Activated B cell treated with CpG ODN at 0.5 μM for 24 hours (primary cell): ENCODE measurements at regions not wholly inside any gene's neighbourhood (a gene's known extent, or its start where the extent isn't known, plus 50 kb on each side); places are given as distances from the start of the nearest gene placed in this dataset.

Source experiments
- ATAC-seq: fragments of 200-7000 bp; cut with Tn5 transposase; one replicate; pipeline ENCODE4 v1.10.0; 2021; ENCODE audit warnings: low read depth, mild to moderate bottlenecking, moderate library complexity
- CTCF ChIA-PET: fragments of 350-600 bp; sonication (Branson Sonifier 250); formaldehyde crosslinking; loops from one replicate; lab custom pipeline; 2021; ENCODE audit warnings: antibody characterized with exemption; lab: Charles Lee
- POLR2A ChIA-PET: fragments of 350-600 bp; sonication (Branson Sonifier 250); formaldehyde crosslinking; loops from one replicate; lab custom pipeline; 2021; ENCODE audit warnings: antibody characterized with exemption; lab: Charles Lee
- DNase-seq: peaks from one replicate; pipeline ENCODE4 v3.0.0; 2022
- H3K27ac Mint-ChIP-seq: one replicate; pipeline ENCODE4 v1.8.0; 2020; ENCODE audit warnings: mixed read lengths
- H3K27me3 Mint-ChIP-seq: one replicate; pipeline ENCODE4 v1.8.0; 2021; ENCODE audit warnings: mixed read lengths
- H3K36me3 Mint-ChIP-seq: one replicate; pipeline ENCODE4 v1.8.0; 2021; ENCODE audit warnings: low read depth, mixed read lengths
- H3K4me1 Mint-ChIP-seq: one replicate; pipeline ENCODE4 v1.8.0; 2021; ENCODE audit warnings: mixed read lengths
- H3K4me3 Mint-ChIP-seq: one replicate; pipeline ENCODE4 v1.8.0; 2020; ENCODE audit warnings: mild to moderate bottlenecking, mixed read lengths
- H3K9me3 Mint-ChIP-seq: one replicate; pipeline ENCODE4 v1.8.0; 2020; ENCODE audit warnings: mixed read lengths
- intact Hi-C: fragments of 100-400 bp; cut with micrococcal nuclease; formaldehyde crosslinking; loops from one replicate; pipeline ENCODE4 v1.15.1; 2024
- TF ChIP-seq, protein P1 (sequence below): fragments of 200-600 bp; IDR thresholded peaks from one replicate; pipeline ENCODE4 v1.8.0; 2022; ENCODE audit warnings: antibody characterized with exemption, mild to moderate bottlenecking

DNA sequence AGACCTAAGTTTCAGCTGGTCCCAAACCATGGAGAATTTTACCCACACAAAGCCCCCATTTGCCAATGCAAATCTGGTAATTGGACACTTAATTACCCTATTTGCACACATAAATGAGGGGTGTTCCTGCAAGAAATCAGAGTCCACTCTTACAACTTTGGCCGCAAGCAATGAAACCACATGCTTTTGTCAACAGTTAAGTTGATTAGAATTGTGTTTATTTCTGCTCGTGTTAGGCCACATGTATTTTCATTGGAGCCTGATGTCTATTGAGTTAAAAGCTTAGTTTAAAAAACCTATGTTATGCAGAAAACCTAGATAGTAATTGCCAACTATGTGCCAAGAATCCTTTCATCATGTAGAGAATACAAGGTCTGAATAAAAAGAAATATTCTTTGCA is 153.8 kb upstream of the CMC1 start:
- CTCF ChIA-PET, result no interaction called here

DNA sequence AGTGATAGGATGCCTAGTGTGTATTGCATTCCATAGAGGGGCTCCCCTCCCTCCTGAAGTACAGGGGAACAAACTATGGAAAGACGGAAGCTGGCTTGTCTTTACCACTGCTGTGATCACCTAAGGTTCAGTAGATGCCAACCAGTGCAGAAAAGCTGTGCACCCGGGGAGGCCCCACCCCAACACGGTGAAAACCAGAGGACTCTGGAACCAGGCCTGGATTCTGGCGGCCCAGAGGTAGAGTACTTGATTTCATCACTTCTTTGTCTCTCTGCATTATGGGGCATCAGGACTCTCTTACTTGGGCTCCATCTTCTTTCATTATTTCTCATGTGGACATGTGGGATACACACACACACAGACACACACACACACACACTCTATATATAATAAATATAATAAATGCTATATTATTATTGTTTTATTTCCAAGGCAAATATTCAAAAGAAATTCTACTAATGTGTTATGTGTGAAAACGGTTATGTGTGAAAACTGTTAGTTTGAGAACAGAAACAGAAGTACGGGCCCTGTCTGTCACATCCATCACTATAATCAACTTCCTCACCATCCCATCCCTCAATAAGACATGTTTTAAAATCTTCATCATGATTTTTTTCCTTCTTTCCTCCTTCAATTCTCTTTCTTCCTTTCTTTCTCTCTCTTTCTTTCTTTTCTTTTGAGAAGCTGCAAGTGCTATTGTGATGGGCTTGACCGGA is 152.4 kb upstream of the CMC1 start:
- Mint-ChIP-seq H3K4me3 (no peak overlapping the region), H3K4me1 (no peaks in the 10 kb centered on the region), H3K36me3 (no peaks in the 10 kb centered on the region), H3K9me3 (peaks cover 8% of the 10 kb centered on the region), H3K27me3 (no peaks in the 10 kb centered on the region), H3K27ac (no peak overlapping the region)
- TF ChIP-seq, protein P1, sequence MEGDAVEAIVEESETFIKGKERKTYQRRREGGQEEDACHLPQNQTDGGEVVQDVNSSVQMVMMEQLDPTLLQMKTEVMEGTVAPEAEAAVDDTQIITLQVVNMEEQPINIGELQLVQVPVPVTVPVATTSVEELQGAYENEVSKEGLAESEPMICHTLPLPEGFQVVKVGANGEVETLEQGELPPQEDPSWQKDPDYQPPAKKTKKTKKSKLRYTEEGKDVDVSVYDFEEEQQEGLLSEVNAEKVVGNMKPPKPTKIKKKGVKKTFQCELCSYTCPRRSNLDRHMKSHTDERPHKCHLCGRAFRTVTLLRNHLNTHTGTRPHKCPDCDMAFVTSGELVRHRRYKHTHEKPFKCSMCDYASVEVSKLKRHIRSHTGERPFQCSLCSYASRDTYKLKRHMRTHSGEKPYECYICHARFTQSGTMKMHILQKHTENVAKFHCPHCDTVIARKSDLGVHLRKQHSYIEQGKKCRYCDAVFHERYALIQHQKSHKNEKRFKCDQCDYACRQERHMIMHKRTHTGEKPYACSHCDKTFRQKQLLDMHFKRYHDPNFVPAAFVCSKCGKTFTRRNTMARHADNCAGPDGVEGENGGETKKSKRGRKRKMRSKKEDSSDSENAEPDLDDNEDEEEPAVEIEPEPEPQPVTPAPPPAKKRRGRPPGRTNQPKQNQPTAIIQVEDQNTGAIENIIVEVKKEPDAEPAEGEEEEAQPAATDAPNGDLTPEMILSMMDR, result no peak
- DNase-seq (no peak), ATAC-seq (no peak)
- intact Hi-C loops, result no loop called here
- CTCF ChIA-PET, result no interaction called here
- POLR2A ChIA-PET, result no interaction called here

More for the DNA sequence above, 153.8 kb upstream of the CMC1 start:
- DNase-seq, result no peak
- no peak overlapping the region for H3K27ac Mint-ChIP-seq
- no peak overlapping the region for H3K4me3 Mint-ChIP-seq
- no peaks in the 10 kb centered on the region for H3K4me1 Mint-ChIP-seq
- H3K36me3 Mint-ChIP-seq, result no peaks in the 10 kb centered on the region
- intact Hi-C loops, result no loop called here
- no peak for ATAC-seq
- TF ChIP-seq, protein P1, result no peak
- H3K27me3 Mint-ChIP-seq, result no peaks in the 10 kb centered on the region
- no peaks in the 10 kb centered on the region for H3K9me3 Mint-ChIP-seq
- POLR2A ChIA-PET, result no interaction called here

DNA sequence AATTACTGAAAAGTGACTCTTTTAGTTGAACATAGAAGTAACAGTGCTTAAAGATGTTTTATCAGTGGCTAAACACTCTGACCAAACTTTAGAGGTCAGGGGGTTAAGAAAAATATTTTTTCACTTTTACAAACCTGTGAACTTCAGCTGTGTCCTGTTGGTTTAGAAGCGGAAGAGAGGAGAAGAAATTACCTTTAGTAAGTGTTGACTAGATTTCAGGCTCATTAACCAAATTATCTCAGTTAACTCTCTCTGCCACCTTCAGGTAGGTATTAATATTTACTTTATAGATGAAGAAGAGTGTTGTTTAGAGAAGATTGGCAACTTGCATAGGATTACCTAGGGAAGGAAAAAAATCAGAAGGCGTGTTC is 151.9 kb upstream of the CMC1 start:
- intact Hi-C loops, result no loop called here
- no peaks in the 10 kb centered on the region for H3K4me1 Mint-ChIP-seq
- CTCF ChIA-PET, result no interaction called here
- POLR2A ChIA-PET, result no interaction called here
- H3K36me3 Mint-ChIP-seq, result no peaks in the 10 kb centered on the region
- H3K9me3 Mint-ChIP-seq, result peaks cover 12% of the 10 kb centered on the region
- DNase-seq (no peak), ATAC-seq (no peak)
- H3K4me3 Mint-ChIP-seq, result no peak overlapping the region
- TF ChIP-seq, protein P1, result no peak
- H3K27ac Mint-ChIP-seq, result no peak overlapping the region
- H3K27me3 Mint-ChIP-seq, result no peaks in the 10 kb centered on the region

DNA sequence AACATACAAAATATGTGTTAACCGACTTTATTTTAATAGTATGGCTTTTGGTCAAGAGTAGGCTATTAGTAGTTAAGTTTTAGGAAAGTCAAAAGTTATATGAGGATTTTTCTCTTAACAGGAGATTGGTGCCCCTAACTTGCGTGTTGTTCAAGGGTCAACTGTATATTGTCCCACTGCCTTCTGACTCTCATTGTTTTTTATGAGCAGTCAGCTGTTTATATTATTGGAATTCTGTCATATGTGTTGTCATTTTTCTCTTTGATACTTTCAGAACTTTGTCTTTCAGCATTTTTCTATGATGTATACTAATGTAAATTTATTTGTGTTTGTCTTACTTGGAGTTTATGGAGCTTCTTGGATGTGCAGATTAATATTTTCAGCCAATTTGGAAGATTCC is 142.1 kb upstream of the CMC1 start:
- ATAC-seq, result no peak
- H3K4me3 Mint-ChIP-seq, result no peak overlapping the region
- ChIA-PET POLR2A (no interaction called here), CTCF (no interaction called here)
- peaks cover 2% of the 10 kb centered on the region for H3K27me3 Mint-ChIP-seq
- H3K27ac Mint-ChIP-seq, result no peak overlapping the region
- H3K36me3 Mint-ChIP-seq, result no peaks in the 10 kb centered on the region
- peaks cover 18% of the 10 kb centered on the region for H3K9me3 Mint-ChIP-seq
- TF ChIP-seq, protein P1, result no peak
- intact Hi-C loops, result no loop called here
- H3K4me1 Mint-ChIP-seq, result no peaks in the 10 kb centered on the region
- DNase-seq, result no peak

DNA sequence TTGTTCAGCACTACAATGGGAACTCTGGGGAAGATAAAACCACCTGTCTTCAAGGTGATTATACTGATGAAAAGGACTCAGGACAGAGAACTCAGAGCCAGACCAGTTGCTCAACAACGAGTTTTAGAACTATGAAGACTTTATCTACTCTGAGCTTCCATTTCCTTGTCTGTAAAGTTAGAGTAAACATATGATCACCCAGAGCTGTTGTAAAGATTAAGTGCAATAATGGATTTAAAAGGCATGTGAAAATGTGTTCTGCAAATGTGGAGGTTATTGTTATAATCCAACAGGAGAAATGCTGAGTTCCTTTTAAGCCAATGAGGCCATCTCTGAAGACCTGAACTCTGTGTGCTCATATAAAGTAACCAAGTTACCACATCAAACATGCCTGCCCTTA is 139.7 kb upstream of the CMC1 start:
- no peaks in the 10 kb centered on the region for H3K36me3 Mint-ChIP-seq
- intact Hi-C loops, result no loop called here

More for the DNA sequence above, 139.7 kb upstream of the CMC1 start:
- H3K4me3 Mint-ChIP-seq, result no peak overlapping the region
- no peak for DNase-seq
- no peak overlapping the region for H3K27ac Mint-ChIP-seq
- peaks cover 18% of the 10 kb centered on the region for H3K9me3 Mint-ChIP-seq
- ATAC-seq, result no peak
- TF ChIP-seq, protein P1, result no peak
- peaks cover 2% of the 10 kb centered on the region for H3K27me3 Mint-ChIP-seq
- POLR2A ChIA-PET, result no interaction called here
- H3K4me1 Mint-ChIP-seq, result no peaks in the 10 kb centered on the region
- CTCF ChIA-PET, result no interaction called here
